ENCODE measurements at regions not wholly inside any gene's neighbourhood (a gene's known extent, or its start where the extent isn't known, plus 50 kb on each side); places are given as distances from the start of the nearest gene placed in this dataset.
"Not testable (repeated sequence)": the region's sequence is repeated elsewhere in the genome, so short reads cannot be mapped to it uniquely, and the experiment has no call there.

GRCh38 chr2:9708683-9709538, 78.1 kb upstream of the YWHAQ start:
- peak; percentile 53 to 75 (median 67) for DNase-seq

- DNase-seq = no peak
Observed at GRCh38 chr2:9709539-9710285, 78.9 kb upstream of the YWHAQ start.

- DNase-seq = no peak
Observed at GRCh38 chr2:9710311-9710710, 79.5 kb upstream of the YWHAQ start.

- no peak for DNase-seq
Observed at GRCh38 chr2:9712263-9712662, 81.5 kb upstream of the YWHAQ start.

GRCh38 chr2:9714630-9715214, 83.9 kb upstream of the YWHAQ start:
- no peak for DNase-seq

- DNase-seq = peak in 2 of 3 donors; percentile 26 to 41
Observed at GRCh38 chr2:9715238-9715637, 84.4 kb upstream of the YWHAQ start.

GRCh38 chr2:9717886-9718451, 87.2 kb upstream of the YWHAQ start:
- no peak for DNase-seq

GRCh38 chr2:9720352-9721093, 89.7 kb upstream of the YWHAQ start:
- DNase-seq = no peak

- no peak for DNase-seq
Observed at GRCh38 chr2:9721344-9721743, 90.5 kb upstream of the YWHAQ start.

GRCh38 chr2:9722451-9722850, 91.7 kb upstream of the YWHAQ start:
- peak in 1 of 3 donors; percentile 39 for DNase-seq

- no peak for DNase-seq
Observed at GRCh38 chr2:9724565-9724964, 93.8 kb upstream of the YWHAQ start.

- no peak for DNase-seq
Observed at GRCh38 chr2:9725106-9725505, 94.3 kb upstream of the YWHAQ start.

- DNase-seq = not testable (repeated sequence)
Observed at GRCh38 chr2:9726016-9726415, 95.2 kb upstream of the YWHAQ start.

GRCh38 chr2:9730523-9730922, 99.7 kb upstream of the YWHAQ start:
- not testable (repeated sequence) for DNase-seq

GRCh38 chr2:9732824-9733223, 102.0 kb upstream of the YWHAQ start:
- no peak for DNase-seq

- no peak for DNase-seq
Observed at GRCh38 chr2:9734308-9734707, 103.5 kb upstream of the YWHAQ start.

GRCh38 chr2:9735335-9735734, 104.5 kb upstream of the YWHAQ start:
- no peak for DNase-seq

- no peak for DNase-seq
Observed at GRCh38 chr2:9736021-9736420, 105.2 kb upstream of the YWHAQ start.

- DNase-seq = peak in 1 of 3 donors; percentile 49
Observed at GRCh38 chr2:9737053-9737875, 106.0 kb upstream of the TAF1B start.

GRCh38 chr2:9738062-9738461, 105.2 kb upstream of the TAF1B start:
- peak in 1 of 3 donors; percentile 32 for DNase-seq

Data from suppressor macrophage treated with lipopolysaccharide for 1 hour (primary cell).